GM12874 (cell line): ENCODE measurements at regions not wholly inside any gene's neighbourhood (a gene's known extent, or its start where the extent isn't known, plus 50 kb on each side); places are given as distances from the start of the nearest gene placed in this dataset.

Source experiments
- CTCF ChIP-seq: IDR thresholded peaks from 2 replicates; pipeline ENCODE4 v1.5.1; 2011; ENCODE audit warnings: low read depth, mild to moderate bottlenecking, control low read depth, low read length, moderate library complexity; ENCODE audit not compliant: insufficient read depth

- no peak for TF ChIP-seq CTCF
Observed at GRCh38 chr11:127677660-127678425, 677.3 kb upstream of the KIRREL3 start.

- no peak for TF ChIP-seq CTCF
Observed at GRCh38 chr11:127675581-127675980, 675.0 kb upstream of the KIRREL3 start.

GRCh38 chr11:127674754-127675153, 674.2 kb upstream of the KIRREL3 start:
- no peak for TF ChIP-seq CTCF

- TF ChIP-seq CTCF = no peak
Observed at GRCh38 chr11:127670374-127671119, 670.0 kb upstream of the KIRREL3 start.

GRCh38 chr11:127656116-127656836, 655.7 kb upstream of the KIRREL3 start:
- TF ChIP-seq CTCF = no peak

GRCh38 chr11:127653076-127653475, 652.5 kb upstream of the KIRREL3 start:
- TF ChIP-seq CTCF = no peak

GRCh38 chr11:127651888-127652221, 651.3 kb upstream of the KIRREL3 start:
- no peak for TF ChIP-seq CTCF
